AG10803 (cell line): ENCODE measurements at regions not wholly inside any gene's neighbourhood (a gene's known extent, or its start where the extent isn't known, plus 50 kb on each side); places are given as distances from the start of the nearest gene placed in this dataset.
"Not testable (repeated sequence)": the region's sequence is repeated elsewhere in the genome, so short reads cannot be mapped to it uniquely, and the experiment has no call there.

Experiments used
- DNase-seq: peaks from one replicate; pipeline ENCODE4 v3.0.0; 2010; ENCODE audit warnings: low read depth
- H3K4me3 ChIP-seq: 2 replicates; pipeline ENCODE4 v1.5.1; 2011; ENCODE audit warnings: mild to moderate bottlenecking, low read length, control low read depth
- TF ChIP-seq, protein P1 (sequence below): conservative IDR thresholded peaks from 2 replicates; pipeline ENCODE4 v1.5.1; 2011; ENCODE audit warnings: mild to moderate bottlenecking, low read length, control low read depth, inconsistent platforms

DNA sequence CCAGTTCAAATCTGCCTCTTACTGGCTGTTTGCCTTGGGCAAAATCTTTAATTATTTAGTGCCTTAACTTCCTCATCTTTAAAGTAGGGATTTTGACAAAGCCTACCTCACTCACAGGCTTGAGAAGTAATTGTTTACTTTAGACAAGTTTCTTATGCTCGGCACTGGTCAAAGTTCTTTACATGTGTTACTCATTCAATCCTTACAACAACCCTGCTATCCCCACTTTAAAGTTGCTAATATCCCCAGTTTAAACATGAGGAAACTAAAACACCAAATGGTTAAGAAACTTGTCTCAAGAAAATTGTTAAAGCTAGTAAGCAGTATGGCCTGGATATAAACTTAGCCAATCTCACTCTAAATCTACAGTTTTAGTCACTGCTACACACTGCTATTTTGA lies 204.0 kb upstream of the AVPR1A start:
- no peak overlapping the region for H3K4me3 ChIP-seq
- DNase-seq = no peak
- TF ChIP-seq, protein P1, sequence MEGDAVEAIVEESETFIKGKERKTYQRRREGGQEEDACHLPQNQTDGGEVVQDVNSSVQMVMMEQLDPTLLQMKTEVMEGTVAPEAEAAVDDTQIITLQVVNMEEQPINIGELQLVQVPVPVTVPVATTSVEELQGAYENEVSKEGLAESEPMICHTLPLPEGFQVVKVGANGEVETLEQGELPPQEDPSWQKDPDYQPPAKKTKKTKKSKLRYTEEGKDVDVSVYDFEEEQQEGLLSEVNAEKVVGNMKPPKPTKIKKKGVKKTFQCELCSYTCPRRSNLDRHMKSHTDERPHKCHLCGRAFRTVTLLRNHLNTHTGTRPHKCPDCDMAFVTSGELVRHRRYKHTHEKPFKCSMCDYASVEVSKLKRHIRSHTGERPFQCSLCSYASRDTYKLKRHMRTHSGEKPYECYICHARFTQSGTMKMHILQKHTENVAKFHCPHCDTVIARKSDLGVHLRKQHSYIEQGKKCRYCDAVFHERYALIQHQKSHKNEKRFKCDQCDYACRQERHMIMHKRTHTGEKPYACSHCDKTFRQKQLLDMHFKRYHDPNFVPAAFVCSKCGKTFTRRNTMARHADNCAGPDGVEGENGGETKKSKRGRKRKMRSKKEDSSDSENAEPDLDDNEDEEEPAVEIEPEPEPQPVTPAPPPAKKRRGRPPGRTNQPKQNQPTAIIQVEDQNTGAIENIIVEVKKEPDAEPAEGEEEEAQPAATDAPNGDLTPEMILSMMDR = no peak

GRCh38 chr12:63353559-63353958 lies 202.6 kb upstream of the AVPR1A start:
- H3K4me3 ChIP-seq = no peak overlapping the region
- DNase-seq = no peak
- TF ChIP-seq, protein P1 = no peak

- TF ChIP-seq, protein P1 = no peak
- no peak overlapping the region for H3K4me3 ChIP-seq
- no peak for DNase-seq
Measured at GRCh38 chr12:63351370-63351769, 200.4 kb upstream of the AVPR1A start.

- no peak overlapping the region for H3K4me3 ChIP-seq
- TF ChIP-seq, protein P1 = no peak
- DNase-seq = no peak
Measured at GRCh38 chr12:63348556-63348955, 197.6 kb upstream of the AVPR1A start.

- H3K4me3 ChIP-seq, DNase-seq: not testable (repeated sequence)
Measured at GRCh38 chr12:63337158-63337557, 186.2 kb upstream of the AVPR1A start.

- DNase-seq = no peak
- no peak overlapping the region for H3K4me3 ChIP-seq
- TF ChIP-seq, protein P1 = no peak
Measured at GRCh38 chr12:63326260-63326659, 175.3 kb upstream of the AVPR1A start.

DNA sequence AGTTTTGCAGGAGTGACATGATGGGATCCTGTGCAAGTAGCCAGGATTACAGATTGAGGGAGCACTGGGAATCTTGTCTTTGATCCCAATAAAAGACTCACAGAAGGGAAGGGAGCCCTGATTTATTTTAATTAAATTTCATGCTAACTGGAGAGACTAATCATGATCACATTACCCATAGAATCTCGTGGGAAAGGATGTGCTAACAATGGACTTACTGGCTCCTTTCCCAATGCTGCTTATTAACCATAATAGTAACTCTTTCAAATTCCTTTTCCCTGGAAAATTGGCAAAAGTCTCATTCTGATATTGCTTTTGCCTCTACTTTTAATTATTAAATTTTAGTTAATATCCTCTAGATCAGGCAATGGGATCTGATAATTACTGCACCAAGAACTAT lies 174.8 kb upstream of the AVPR1A start:
- DNase-seq = no peak
- H3K4me3 ChIP-seq = no peak overlapping the region
- TF ChIP-seq, protein P1 = no peak

- no peak overlapping the region for H3K4me3 ChIP-seq
- no peak for DNase-seq
- TF ChIP-seq, protein P1 = no peak
Measured at GRCh38 chr12:63323942-63324341, 172.9 kb upstream of the AVPR1A start.
